PFSK-1 (cell line): ENCODE measurements at regions not wholly inside any gene's neighbourhood (a gene's known extent, or its start where the extent isn't known, plus 50 kb on each side); places are given as distances from the start of the nearest gene placed in this dataset.

Experiments
- SIN3A ChIP-seq: IDR thresholded peaks from 2 replicates; pipeline ENCODE4 v1.6.1; 2012; ENCODE audit warnings: mild to moderate bottlenecking, low read length, moderate library complexity, borderline replicate concordance; ENCODE audit not compliant: insufficient read depth
- TAF1 ChIP-seq: IDR thresholded peaks from 2 replicates; pipeline ENCODE4 v1.6.1; 2012; ENCODE audit warnings: low read length, control low read depth, borderline replicate concordance; ENCODE audit not compliant: insufficient read depth
- TF ChIP-seq, protein P1 (sequence below), 2 experiments: IDR thresholded peaks; 2 replicates each; pipeline versions ENCODE4 v1.6.1 to v1.8.0; 2011 to 2012; ENCODE audit warnings: low read depth in 2 of 2, low read length in 2 of 2, control low read depth in 1 of 2, inconsistent platforms in 1 of 2, mild to moderate bottlenecking in 1 of 2, moderate library complexity in 1 of 2; ENCODE audit not compliant: insufficient read depth in 1 of 2

DNA sequence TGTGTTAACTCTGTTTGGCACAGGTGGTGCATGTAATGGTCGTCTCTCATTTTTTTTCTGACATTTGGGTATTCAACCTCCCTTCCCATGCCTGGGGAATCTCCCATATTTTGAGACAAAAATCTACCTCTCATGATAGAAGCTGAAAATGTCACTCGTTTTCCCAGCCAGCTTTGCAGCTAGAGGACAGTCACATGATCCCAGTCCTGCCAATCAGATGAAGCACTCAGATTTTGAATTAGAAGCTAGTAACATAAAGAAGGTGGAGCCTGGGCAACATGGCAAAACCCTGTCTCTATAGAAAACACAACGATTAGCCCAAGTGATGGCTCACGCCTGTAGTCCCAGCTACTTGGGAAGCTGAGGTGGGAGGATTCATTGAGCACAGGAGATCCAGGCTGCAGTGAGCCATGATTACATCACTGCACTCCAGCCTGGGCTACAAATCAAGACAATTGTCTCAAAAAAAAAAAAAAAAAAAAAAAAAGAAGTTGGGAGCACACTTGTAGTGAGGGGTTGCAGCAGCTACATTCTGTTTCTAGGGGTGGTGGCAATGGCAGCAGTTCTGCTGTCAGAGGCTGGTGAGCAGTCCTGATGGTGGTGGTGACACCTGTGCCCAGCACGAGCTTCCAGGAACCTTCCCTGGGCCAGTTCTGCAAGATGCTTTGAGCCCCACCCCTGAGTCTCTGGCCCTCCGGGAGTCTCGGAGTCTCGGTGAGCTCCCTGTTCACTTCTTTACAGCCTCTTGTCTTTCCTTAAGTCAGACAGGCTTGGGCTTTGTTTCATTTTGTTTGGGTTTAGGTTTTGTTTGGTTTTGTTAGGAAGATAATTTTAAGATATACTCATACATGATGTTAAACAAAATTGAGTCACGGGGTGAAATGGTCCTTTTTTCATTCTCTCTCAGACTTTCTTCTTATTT, 94.1 kb upstream of the KCNG1 start:
- TF ChIP-seq, protein P1, sequence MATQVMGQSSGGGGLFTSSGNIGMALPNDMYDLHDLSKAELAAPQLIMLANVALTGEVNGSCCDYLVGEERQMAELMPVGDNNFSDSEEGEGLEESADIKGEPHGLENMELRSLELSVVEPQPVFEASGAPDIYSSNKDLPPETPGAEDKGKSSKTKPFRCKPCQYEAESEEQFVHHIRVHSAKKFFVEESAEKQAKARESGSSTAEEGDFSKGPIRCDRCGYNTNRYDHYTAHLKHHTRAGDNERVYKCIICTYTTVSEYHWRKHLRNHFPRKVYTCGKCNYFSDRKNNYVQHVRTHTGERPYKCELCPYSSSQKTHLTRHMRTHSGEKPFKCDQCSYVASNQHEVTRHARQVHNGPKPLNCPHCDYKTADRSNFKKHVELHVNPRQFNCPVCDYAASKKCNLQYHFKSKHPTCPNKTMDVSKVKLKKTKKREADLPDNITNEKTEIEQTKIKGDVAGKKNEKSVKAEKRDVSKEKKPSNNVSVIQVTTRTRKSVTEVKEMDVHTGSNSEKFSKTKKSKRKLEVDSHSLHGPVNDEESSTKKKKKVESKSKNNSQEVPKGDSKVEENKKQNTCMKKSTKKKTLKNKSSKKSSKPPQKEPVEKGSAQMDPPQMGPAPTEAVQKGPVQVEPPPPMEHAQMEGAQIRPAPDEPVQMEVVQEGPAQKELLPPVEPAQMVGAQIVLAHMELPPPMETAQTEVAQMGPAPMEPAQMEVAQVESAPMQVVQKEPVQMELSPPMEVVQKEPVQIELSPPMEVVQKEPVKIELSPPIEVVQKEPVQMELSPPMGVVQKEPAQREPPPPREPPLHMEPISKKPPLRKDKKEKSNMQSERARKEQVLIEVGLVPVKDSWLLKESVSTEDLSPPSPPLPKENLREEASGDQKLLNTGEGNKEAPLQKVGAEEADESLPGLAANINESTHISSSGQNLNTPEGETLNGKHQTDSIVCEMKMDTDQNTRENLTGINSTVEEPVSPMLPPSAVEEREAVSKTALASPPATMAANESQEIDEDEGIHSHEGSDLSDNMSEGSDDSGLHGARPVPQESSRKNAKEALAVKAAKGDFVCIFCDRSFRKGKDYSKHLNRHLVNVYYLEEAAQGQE (IDR thresholded peaks at IDR 0.05; ENCODE audit: insufficient read depth in 1 of 2, low read depth in 2 of 2, low read length in 2 of 2), result no peak
- TF ChIP-seq TAF1 (no peak), SIN3A (no peak)
